ENCODE measurements at regions not wholly inside any gene's neighbourhood (a gene's known extent, or its start where the extent isn't known, plus 50 kb on each side); places are given as distances from the start of the nearest gene placed in this dataset.

DNA sequence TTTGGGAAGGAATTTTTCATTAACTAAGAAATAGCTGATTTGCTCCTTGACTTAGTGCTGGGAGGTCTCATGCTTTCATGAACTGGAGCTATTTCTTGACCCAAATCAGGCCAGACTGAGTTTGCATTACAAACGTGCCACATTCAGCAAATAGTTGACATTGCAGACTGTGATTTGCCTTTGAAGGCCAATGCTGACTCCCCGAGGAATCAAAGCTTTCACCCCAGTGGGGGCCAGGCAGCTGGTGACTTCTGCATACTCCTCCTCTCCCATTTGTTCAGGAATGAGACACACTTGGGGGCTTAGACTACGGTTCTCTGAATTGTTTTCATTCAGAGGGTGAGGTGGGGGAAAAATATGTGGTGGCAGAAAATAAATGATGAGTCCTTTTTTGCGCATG, 111.0 kb upstream of the JAZF1 start:
- Mint-ChIP-seq H3K27me3 (peaks cover 15 to 18% of the 10 kb centered on the region in 2 donors), H3K9me3 (peaks cover 0 to 2% (median 0%) of the 10 kb centered on the region in 8 donors), H3K4me3 (no peak overlapping the region), H3K4me1 (peaks cover 0 to 2% (median 0%) of the 10 kb centered on the region in 4 donors), H3K36me3 (no peaks in the 10 kb centered on the region), H3K27ac (no peak overlapping the region)
- ChIA-PET POLR2A (ENCODE audit: partially characterized antibody) (no interaction called here), CTCF (ENCODE audit: partially characterized antibody) (interaction anchor here (1.5 kb wide), 1 partner anchor 11 kb away, joined by 3 read pairs; no protein-coding TSS in a partner anchor)
- H3K27me3 ChIP-seq (ENCODE audit: insufficient read depth, low read length) = no peaks in the 10 kb centered on the region
- no peaks in the 10 kb centered on the region for H3K9me3 ChIP-seq (ENCODE audit: control insufficient read depth in 1 of 2, low read length in 2 of 2)
- no peak for DNase-seq
- H3K27ac ChIP-seq (ENCODE audit: low read depth, low read length) = no peak overlapping the region
- no peaks in the 10 kb centered on the region for H3K36me3 ChIP-seq (ENCODE audit: insufficient read depth, low read length)
- no peak overlapping the region for H3K4me3 ChIP-seq (ENCODE audit: low read length in 2 of 2)
- intact Hi-C loops (cut with micrococcal nuclease) = no loop called here
- no peaks in the 10 kb centered on the region for H3K4me1 ChIP-seq (ENCODE audit: insufficient read depth, low read length)

DNA sequence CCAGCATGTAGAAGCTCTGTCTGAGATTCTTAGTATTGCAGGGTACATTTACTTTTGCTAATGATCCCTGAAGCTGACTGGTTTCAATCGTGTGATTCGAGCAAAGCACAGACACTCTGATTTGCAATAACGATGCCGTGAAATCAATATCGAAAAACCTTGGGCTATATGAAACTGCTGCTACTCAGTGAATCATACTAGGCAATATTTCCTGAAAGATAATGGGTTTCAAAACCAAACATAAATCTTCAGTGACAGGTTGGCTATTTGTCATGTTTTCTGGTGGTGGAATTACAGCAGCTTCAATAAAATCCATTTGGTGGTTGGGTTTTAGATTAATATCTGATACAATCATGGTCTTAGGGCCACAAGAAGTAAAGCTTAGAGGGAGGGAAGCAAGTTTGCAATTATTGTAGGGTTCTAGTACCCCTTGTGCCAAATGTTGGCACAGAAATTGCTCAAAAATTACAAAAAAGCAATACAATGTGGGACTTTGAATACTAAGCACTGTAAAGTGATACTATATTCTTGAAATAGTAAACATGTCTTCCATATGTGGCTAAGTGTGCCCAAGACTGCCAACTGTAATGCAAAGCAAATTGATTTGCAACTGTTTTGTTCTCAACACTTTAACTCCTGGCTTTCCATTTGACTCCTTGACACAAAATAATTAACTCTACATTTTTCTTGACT, 112.4 kb upstream of the JAZF1 start:
- H3K36me3 ChIP-seq (ENCODE audit: insufficient read depth, low read length) = no peaks in the 10 kb centered on the region
- Mint-ChIP-seq H3K27me3 (peaks cover 15 to 18% of the 10 kb centered on the region in 2 donors), H3K4me3 (no peak overlapping the region), H3K36me3 (no peaks in the 10 kb centered on the region), H3K27ac (no peak overlapping the region), H3K9me3 (peaks cover 0 to 2% (median 0%) of the 10 kb centered on the region in 8 donors), H3K4me1 (peaks cover 0 to 2% (median 0%) of the 10 kb centered on the region in 4 donors)
- H3K27me3 ChIP-seq (ENCODE audit: insufficient read depth, low read length) = no peaks in the 10 kb centered on the region
- H3K9me3 ChIP-seq (ENCODE audit: control insufficient read depth in 1 of 2, low read length in 2 of 2) = no peaks in the 10 kb centered on the region
- DNase-seq = no peak
- ChIA-PET POLR2A (ENCODE audit: partially characterized antibody) (no interaction called here), CTCF (ENCODE audit: partially characterized antibody) (interaction anchor here (1.5 kb wide), 1 partner anchor 9 kb away, joined by 3 read pairs; no protein-coding TSS in a partner anchor)
- H3K4me1 ChIP-seq (ENCODE audit: insufficient read depth, low read length) = no peaks in the 10 kb centered on the region
- no peak overlapping the region for H3K4me3 ChIP-seq (ENCODE audit: low read length in 2 of 2)
- intact Hi-C loops (cut with micrococcal nuclease) = no loop called here
- no peak overlapping the region for H3K27ac ChIP-seq (ENCODE audit: low read depth, low read length)

GRCh38 chr7:28293527-28293835, 112.9 kb upstream of the JAZF1 start:
- peaks cover 0 to 2% (median 0%) of the 10 kb centered on the region in 4 donors for H3K4me1 Mint-ChIP-seq
- ChIA-PET POLR2A (ENCODE audit: partially characterized antibody) (no interaction called here), CTCF (ENCODE audit: partially characterized antibody) (no interaction called here)
- no peaks in the 10 kb centered on the region for H3K36me3 Mint-ChIP-seq
- intact Hi-C loops (cut with micrococcal nuclease) = no loop called here
- H3K36me3 ChIP-seq (ENCODE audit: insufficient read depth, low read length) = no peaks in the 10 kb centered on the region
- H3K27ac Mint-ChIP-seq = no peak overlapping the region
- H3K27me3 ChIP-seq (ENCODE audit: insufficient read depth, low read length) = no peaks in the 10 kb centered on the region
- H3K4me3 Mint-ChIP-seq = no peak overlapping the region
- no peaks in the 10 kb centered on the region for H3K4me1 ChIP-seq (ENCODE audit: insufficient read depth, low read length)
- H3K9me3 Mint-ChIP-seq = peaks cover 0 to 2% (median 0%) of the 10 kb centered on the region in 8 donors
- no peak overlapping the region for H3K27ac ChIP-seq (ENCODE audit: low read depth, low read length)
- no peak overlapping the region for H3K4me3 ChIP-seq (ENCODE audit: low read length in 2 of 2)
- no peak for DNase-seq
- no peaks in the 10 kb centered on the region for H3K9me3 ChIP-seq (ENCODE audit: control insufficient read depth in 1 of 2, low read length in 2 of 2)
- peaks cover 15 to 18% of the 10 kb centered on the region in 2 donors for H3K27me3 Mint-ChIP-seq

GRCh38 chr7:28296571-28297483, 115.5 kb upstream of the CREB5 start:
- Mint-ChIP-seq H3K4me3 (no peak overlapping the region), H3K27me3 (peaks cover 13 to 16% of the 10 kb centered on the region in 2 donors), H3K4me1 (peaks cover 0 to 2% (median 0%) of the 10 kb centered on the region in 4 donors), H3K9me3 (peaks cover 0 to 2% (median 0%) of the 10 kb centered on the region in 8 donors), H3K36me3 (no peaks in the 10 kb centered on the region), H3K27ac (no peak overlapping the region)
- intact Hi-C loops (cut with micrococcal nuclease) = loop anchor here (2.0 kb wide), 1 partner anchor 328 kb away; no protein-coding TSS in a partner anchor
- ChIA-PET POLR2A (ENCODE audit: partially characterized antibody) (no interaction called here), CTCF (ENCODE audit: partially characterized antibody) (interaction anchor here (0.7 to 1.1 kb wide), 3 partner anchors 9 to 67 kb away, joined by 3 to 4 read pairs (median 3); no protein-coding TSS in a partner anchor)
- Histone ChIP-seq H3K27me3 (ENCODE audit: insufficient read depth, low read length) (no peaks in the 10 kb centered on the region), H3K36me3 (ENCODE audit: insufficient read depth, low read length) (no peaks in the 10 kb centered on the region), H3K9me3 (ENCODE audit: control insufficient read depth in 1 of 2, low read length in 2 of 2) (no peaks in the 10 kb centered on the region), H3K27ac (ENCODE audit: low read depth, low read length) (no peak overlapping the region), H3K4me1 (ENCODE audit: insufficient read depth, low read length) (no peaks in the 10 kb centered on the region), H3K4me3 (ENCODE audit: low read length in 2 of 2) (no peak overlapping the region)
- DNase-seq = peak in 4 of 5 donors; percentile 11 to 29 (median 22)

- no peak for DNase-seq
- intact Hi-C loops (cut with micrococcal nuclease) = loop anchor here (2.0 kb wide), 1 partner anchor 327 kb away; no protein-coding TSS in a partner anchor
- Histone ChIP-seq H3K4me1 (ENCODE audit: insufficient read depth, low read length) (no peaks in the 10 kb centered on the region), H3K27me3 (ENCODE audit: insufficient read depth, low read length) (no peaks in the 10 kb centered on the region), H3K36me3 (ENCODE audit: insufficient read depth, low read length) (no peaks in the 10 kb centered on the region), H3K4me3 (ENCODE audit: low read length in 2 of 2) (no peak overlapping the region), H3K9me3 (ENCODE audit: control insufficient read depth in 1 of 2, low read length in 2 of 2) (no peaks in the 10 kb centered on the region), H3K27ac (ENCODE audit: low read depth, low read length) (no peak overlapping the region)
- ChIA-PET CTCF (ENCODE audit: partially characterized antibody) (interaction anchor here (0.7 to 1.5 kb wide), 4 partner anchors 8 to 55 kb away, joined by 3 read pairs; no protein-coding TSS in a partner anchor), POLR2A (ENCODE audit: partially characterized antibody) (no interaction called here)
- peaks cover 0 to 2% (median 0%) of the 10 kb centered on the region in 8 donors for H3K9me3 Mint-ChIP-seq
- H3K4me1 Mint-ChIP-seq = peaks cover 0 to 2% (median 0%) of the 10 kb centered on the region in 4 donors
- no peaks in the 10 kb centered on the region for H3K36me3 Mint-ChIP-seq
- H3K27ac Mint-ChIP-seq = no peak overlapping the region
- H3K27me3 Mint-ChIP-seq = peaks cover 8 to 9% of the 10 kb centered on the region in 2 donors
- H3K4me3 Mint-ChIP-seq = no peak overlapping the region
These were observed 114.4 kb upstream of the CREB5 start for GRCh38 chr7:28297801-28298459.

DNA sequence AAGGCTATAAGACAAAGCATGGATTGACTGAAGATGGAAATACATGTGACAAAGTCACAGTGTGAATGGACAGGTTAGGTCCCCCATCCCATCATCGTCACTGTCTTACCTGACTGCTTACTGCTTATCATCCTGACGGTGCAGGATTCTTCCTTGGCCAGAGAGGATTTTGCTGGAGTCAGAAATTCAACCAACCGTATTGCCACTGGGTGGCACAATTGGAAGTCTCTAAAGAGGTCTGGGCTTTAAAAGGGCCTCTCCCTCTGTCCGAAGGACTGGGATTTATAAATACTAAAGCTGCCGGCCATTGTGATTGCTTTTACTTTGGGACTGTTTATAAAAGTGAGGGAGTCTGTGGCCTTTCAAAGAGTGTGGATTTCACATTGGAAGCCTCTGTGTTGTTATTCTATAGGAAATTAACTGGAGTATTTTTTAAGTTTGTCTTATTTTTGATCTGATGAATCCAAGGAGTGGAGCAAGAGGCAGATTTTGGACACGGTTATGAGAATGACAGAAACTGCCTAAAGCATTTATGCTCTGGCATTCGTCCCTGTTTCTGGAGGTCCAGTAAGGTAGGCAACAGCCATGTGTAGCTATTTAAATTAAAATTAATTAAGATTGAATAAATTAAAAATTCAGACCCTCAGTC, 113.3 kb upstream of the CREB5 start:
- Histone ChIP-seq H3K4me1 (ENCODE audit: insufficient read depth, low read length) (no peaks in the 10 kb centered on the region), H3K4me3 (ENCODE audit: low read length in 2 of 2) (no peak overlapping the region), H3K27me3 (ENCODE audit: insufficient read depth, low read length) (no peaks in the 10 kb centered on the region), H3K36me3 (ENCODE audit: insufficient read depth, low read length) (no peaks in the 10 kb centered on the region), H3K27ac (ENCODE audit: low read depth, low read length) (no peak overlapping the region), H3K9me3 (ENCODE audit: control insufficient read depth in 1 of 2, low read length in 2 of 2) (no peaks in the 10 kb centered on the region)
- Mint-ChIP-seq H3K36me3 (no peaks in the 10 kb centered on the region), H3K4me1 (no peaks in the 10 kb centered on the region), H3K27ac (peak overlapping the region in 1 of 7 donors; percentile 57), H3K9me3 (peaks cover 0 to 2% (median 0%) of the 10 kb centered on the region in 8 donors), H3K27me3 (peaks cover 0 to 3% of the 10 kb centered on the region in 2 donors), H3K4me3 (no peak overlapping the region)
- intact Hi-C loops (cut with micrococcal nuclease) = no loop called here
- DNase-seq = no peak
- ChIA-PET POLR2A (ENCODE audit: partially characterized antibody) (no interaction called here), CTCF (ENCODE audit: partially characterized antibody) (interaction anchor here (1.5 kb wide), 1 partner anchor 22 kb away, joined by 3 read pairs; no protein-coding TSS in a partner anchor)

Measured in CD4-positive, alpha-beta memory T cell (primary cell).